SKM-1 treated with dmso at 0.1 percent for 144 hours (cell line): ENCODE measurements at regions not wholly inside any gene's neighbourhood (a gene's known extent, or its start where the extent isn't known, plus 50 kb on each side); places are given as distances from the start of the nearest gene placed in this dataset.
"Not testable (repeated sequence)": the region's sequence is repeated elsewhere in the genome, so short reads cannot be mapped to it uniquely, and the experiment has no call there.

Experiments
- DNase-seq: peaks from one replicate; lab custom pipeline; 2025; ENCODE audit not compliant: unreplicated experiment; lab: John Stamatoyannopoulos, UW

DNA sequence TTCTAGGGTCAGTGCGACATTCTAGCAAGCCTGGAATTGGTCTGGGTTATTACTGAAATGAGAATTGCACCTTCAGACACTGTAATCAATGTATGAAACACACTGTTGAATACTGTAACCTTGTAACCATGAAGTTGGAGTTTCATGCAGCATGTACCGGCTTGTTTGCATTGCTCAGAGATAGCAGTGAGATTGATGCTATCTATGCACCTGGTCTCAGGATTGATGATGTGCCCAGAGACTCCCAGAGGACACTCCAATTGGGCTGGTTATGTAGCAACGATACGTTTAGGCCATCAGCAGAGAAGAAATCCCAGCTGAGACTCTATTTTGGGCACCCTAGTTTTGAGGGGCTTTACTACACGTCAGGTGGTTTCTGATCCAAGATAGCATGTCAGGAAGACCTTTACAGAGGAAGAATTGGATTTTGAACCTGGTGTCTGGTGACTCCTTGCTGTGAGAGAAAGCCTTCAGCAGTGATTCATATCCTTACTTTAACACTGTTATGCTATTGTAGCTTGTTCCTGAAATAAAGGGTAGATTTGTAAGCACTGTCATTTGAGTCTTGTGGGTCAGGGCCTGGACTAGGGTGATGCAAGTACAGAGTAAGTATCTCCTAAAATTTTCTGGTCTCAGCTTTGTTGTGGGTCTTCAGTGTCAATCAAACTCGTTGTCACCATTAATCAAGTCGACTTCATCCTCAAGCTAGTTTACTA is 305.1 kb upstream of the GULP1 start:
- DNase-seq = no peak

- DNase-seq = no peak
Measured at GRCh38 chr2:187988348-187988747, 303.3 kb upstream of the GULP1 start.

- no peak for DNase-seq
Measured at GRCh38 chr2:187989925-187990623, 301.6 kb upstream of the GULP1 start.

DNA sequence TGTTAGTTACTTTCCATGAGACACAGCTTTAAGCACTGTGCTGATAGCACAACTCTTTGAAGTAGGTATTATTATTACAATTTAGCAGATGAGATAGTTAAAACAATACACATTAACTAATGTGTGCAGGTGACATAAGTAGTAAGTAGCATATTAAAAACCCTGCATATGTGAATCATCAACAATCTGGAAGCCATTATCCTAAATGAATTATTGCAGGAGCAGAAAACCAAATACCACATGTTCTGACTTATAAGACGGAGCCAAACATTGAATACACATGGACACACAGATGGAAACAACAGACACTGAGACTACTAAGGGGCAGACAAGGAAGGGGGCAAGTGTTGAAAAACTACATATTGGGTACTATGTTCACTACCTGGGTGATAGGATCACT is 300.3 kb upstream of the GULP1 start:
- DNase-seq = no peak

DNA sequence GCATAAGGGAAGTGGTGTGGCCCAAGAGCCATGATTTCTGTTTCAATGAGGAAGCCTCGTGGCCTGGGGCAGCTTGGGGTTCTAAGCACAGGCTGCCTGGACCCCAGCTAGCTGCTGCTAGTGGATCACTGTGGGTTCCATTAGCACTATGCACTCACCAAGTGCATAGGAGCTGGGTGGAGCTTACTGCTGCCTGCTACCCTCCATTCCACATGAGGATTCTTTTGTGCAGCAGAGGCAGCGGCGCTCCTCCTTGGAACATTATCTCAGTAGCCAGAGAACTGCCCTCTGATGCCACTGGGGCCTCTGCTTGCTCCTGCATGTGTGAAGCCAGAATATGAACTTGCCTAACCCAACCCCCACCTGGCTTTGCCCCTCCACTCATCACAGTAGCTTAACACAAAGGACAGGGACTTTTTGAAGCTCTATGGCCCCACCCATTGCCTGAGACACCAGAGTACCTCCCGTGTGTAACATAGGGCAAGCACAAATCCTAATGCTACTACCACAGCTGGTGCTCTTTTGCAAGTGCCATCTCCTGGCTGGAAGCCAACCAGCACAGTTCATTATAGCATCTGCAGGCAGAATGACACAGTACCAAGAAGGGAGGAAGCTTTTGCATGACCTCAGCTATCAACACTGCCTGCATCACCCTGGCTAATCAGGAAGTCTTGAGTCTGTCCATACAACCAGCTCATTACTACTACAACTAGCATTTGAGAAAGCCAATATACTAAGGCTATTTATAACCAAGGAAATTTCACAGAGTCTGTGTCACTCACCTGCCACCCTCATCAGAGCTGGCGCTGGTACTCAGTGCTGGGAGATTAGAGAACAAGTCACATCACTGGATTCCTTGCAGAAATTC is 297.0 kb upstream of the GULP1 start:
- no peak for DNase-seq

GRCh38 chr2:187995556-187995955 is 296.1 kb upstream of the GULP1 start:
- DNase-seq = no peak

DNA sequence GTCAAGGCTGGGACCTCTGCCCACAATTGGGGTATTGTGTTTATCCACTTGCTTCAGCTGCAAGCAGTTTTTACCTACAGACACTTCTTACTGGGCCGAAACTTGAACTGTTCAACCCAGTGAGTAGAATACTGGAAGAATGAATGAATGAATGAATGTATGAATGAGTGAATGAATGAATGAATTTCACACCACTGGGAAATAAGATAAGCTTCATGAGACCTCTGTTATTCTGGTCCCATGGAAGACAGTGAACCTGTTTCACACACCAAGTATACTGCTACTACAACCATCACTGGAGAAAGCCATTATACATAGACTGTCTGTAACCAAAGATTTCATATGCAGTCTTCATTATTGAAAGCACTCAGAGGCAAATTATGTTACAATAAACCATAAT is 295.0 kb upstream of the GULP1 start:
- DNase-seq = no peak

DNA sequence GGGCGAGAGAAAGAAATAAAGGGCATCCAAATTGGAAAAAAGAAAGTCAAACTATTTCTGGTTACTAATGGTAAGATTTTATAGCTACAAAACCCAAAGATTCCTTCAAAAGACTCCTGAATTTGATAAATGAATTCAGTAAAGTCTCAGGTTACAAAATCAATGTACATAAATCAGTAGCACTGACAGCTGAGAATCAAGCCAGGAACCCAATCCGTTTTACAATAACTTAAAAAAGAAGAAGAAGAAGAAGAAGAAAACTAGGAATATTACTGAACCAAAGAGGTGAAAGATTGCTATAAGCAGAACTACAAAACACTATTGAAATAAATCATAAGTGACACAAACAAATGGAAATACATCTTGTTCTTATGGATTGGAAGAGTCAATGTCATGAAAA is 291.5 kb upstream of the GULP1 start:
- no peak for DNase-seq

DNA sequence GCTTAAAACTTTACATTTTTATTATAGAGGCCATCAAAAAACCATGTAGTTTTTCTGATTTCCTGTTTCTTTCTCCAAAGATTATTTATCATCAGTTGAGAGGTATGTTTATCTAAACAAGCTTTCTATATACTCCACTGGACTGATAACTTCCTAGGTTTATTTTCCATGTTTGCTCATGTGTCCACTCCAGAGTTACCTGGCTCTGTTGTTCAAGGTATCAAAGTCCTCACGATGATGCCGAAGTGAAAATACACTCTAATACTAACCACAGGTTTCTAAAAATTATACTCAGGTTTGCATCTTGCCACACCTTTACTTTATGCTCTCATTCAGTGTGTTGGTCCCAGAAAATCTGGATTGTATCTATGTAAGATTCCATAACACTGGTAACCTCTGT is 287.9 kb upstream of the GULP1 start:
- DNase-seq = no peak

GRCh38 chr2:188013767-188014166 is 277.9 kb upstream of the GULP1 start:
- DNase-seq = no peak

DNA sequence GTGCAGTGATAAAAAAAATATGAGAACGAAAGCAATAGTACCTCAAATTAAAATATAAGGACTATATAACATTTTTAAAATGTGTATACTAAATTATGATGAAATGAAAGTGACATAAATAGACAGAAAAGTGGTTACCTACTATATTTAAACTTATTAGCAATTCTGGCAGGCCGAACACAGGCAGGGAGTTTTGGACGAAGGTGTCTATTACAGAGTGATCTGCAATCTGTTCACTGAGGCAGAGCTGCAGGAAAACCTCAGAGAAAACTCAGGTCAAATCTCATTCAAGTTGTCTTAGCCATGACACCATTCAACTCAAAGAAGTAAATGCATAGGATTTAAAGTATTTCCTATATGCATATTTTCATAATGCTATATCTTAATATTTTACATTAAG is 274.8 kb upstream of the GULP1 start:
- DNase-seq = no peak

DNA sequence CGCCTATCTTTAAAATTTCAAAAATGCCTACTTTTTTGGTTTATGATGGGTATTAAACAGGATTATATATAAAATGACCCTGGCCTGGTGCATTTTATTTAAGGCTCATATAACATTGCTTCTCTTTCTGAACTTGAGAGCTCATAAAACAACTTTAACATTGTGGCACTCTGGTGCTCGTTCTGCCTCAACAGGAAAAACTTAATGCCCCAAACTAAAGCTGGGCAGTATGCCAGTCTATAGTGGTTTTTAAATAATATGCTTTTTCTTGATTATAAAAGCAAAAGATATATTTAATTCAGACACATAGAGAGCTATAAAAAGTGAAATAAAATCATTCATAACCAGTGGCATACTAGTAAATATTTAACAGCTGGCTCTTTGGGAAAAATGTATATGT is 269.3 kb upstream of the GULP1 start:
- no peak for DNase-seq

GRCh38 chr2:188023035-188023434 is 268.6 kb upstream of the GULP1 start:
- DNase-seq = no peak

DNA sequence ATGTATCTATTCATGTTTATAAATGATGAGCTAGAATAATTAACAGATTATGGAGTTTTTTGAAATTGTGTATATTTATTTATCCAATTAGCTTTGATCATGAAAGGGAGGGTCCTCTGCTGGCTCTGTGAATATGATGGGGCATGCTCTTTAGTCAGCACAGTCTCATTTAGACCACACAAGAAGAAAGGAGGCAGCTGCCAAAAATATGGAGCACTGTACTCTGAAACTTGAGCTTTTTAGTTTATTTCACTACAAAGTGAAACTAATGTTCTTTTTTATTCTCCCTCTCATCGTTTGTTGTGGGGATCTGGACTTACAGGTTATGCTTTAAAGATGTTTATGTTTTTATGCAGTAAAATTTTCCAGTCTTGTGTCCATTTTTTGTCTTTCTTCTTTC is 266.9 kb upstream of the GULP1 start:
- DNase-seq = no peak

GRCh38 chr2:188028739-188029138 is 262.9 kb upstream of the GULP1 start:
- DNase-seq = no peak

DNA sequence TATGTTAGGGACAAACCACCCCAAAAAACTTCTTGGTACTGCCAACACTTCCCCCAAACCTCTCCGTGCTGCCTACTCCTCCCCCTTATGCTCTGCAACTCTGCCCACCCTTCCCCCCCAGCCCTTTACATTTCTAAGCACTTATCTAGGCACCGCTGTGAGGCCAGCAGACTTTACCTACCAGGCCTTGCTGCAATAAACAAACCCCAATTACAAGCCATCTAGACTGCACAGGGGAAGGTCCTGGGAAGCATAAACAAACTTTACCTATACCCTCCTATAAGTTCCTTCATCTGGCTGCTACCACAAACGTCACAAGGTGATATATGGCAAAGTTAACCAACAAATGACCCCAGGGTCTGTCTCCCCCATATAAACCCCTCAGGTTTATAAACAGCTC is 259.4 kb upstream of the GULP1 start:
- DNase-seq = no peak

- no peak for DNase-seq
Measured at GRCh38 chr2:188032786-188033185, 258.9 kb upstream of the GULP1 start.

GRCh38 chr2:188033240-188033639 is 258.4 kb upstream of the GULP1 start:
- DNase-seq = not testable (repeated sequence)

DNA sequence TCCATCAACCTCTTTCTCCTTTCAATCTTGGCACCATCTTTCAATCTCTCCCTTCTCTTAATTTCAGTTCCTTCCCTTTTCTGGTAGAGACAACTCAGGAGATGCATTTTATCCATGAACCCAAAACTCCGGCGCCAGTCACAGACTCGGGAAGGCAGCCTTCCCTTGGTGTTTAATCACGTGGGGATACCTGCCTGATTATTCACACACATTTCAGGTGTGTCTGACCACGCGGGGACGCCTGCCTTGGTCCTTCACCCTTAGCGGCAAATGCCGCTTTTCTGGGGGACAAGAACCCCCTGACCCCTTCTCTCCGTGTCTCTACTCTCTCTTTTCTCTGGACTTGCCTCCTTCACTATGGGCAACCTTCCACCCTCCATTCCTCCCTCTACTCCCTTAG is 257.6 kb upstream of the GULP1 start:
- not testable (repeated sequence) for DNase-seq

DNA sequence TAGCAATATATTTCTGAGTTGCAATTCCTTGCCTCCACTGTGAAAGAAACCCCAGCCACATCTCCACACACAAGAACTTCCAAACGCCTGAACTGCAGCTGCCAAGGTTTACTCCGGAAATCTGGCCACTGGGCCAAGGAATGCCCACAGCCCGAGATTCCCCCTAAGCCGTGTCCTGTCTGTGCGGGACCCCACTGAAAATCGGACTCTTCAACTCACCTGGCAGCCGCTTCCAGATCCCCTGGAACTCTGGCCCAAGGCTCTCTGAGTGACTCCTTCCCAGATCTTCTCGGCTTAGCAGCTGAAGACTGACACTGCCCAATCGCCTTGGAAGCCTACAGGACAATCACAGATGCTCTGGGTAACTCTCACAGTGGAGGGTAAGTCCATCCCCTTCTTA is 256.3 kb upstream of the GULP1 start:
- DNase-seq = not testable (repeated sequence)

- not testable (repeated sequence) for DNase-seq
Measured at GRCh38 chr2:188036786-188037185, 254.9 kb upstream of the GULP1 start.

- DNase-seq = no peak
Measured at GRCh38 chr2:188039307-188039706, 252.4 kb upstream of the GULP1 start.
